GM12872 (cell line): ENCODE measurements at regions not wholly inside any gene's neighbourhood (a gene's known extent, or its start where the extent isn't known, plus 50 kb on each side); places are given as distances from the start of the nearest gene placed in this dataset.

Experiments used
- CTCF ChIP-seq: IDR thresholded peaks from 3 replicates; pipeline ENCODE4 v1.5.1; 2011; ENCODE audit warnings: low read depth, mild to moderate bottlenecking, low read length, moderate library complexity; ENCODE audit not compliant: insufficient read depth

- no peak for TF ChIP-seq CTCF
Measured at GRCh38 chr15:91356083-91356482, 256.0 kb downstream of the SV2B start.

- TF ChIP-seq CTCF, result no peak
Measured at GRCh38 chr15:91357011-91357410, 257.0 kb downstream of the SV2B start.

GRCh38 chr15:91357486-91357885, 257.4 kb downstream of the SV2B start:
- TF ChIP-seq CTCF, result no peak

GRCh38 chr15:91358405-91358804, 258.3 kb downstream of the SV2B start:
- TF ChIP-seq CTCF, result no peak

- TF ChIP-seq CTCF, result no peak
Measured at GRCh38 chr15:91366111-91366510, 266.1 kb downstream of the SV2B start.

GRCh38 chr15:91368611-91369010, 268.6 kb downstream of the SV2B start:
- no peak for TF ChIP-seq CTCF

GRCh38 chr15:91369823-91370222, 269.8 kb downstream of the SV2B start:
- TF ChIP-seq CTCF, result no peak

GRCh38 chr15:91374336-91374735, 274.3 kb downstream of the SV2B start:
- TF ChIP-seq CTCF, result no peak
